Activated T-helper 17 cell treated with anti-CD3 and anti-CD28 coated beads, Interleukin-2, amount 50 U/mL, for 72 hours (primary cell): ENCODE measurements at regions not wholly inside any gene's neighbourhood (a gene's known extent, or its start where the extent isn't known, plus 50 kb on each side); places are given as distances from the start of the nearest gene placed in this dataset.
A peak's percentile ranks its signal among the peaks of the same experiment; 100 is the strongest.
"Not testable (repeated sequence)": the region's sequence is repeated elsewhere in the genome, so short reads cannot be mapped to it uniquely, and the experiment has no call there.

Experiments
- ATAC-seq: fragments of 150-1000 bp; cut with Tn5 transposase; replicated peaks from 2 replicates; pipeline ENCODE4 v1.10.0; 2021; ENCODE audit warnings: mild to moderate bottlenecking, moderate library complexity
- H3K27ac Mint-ChIP-seq: one replicate; pipeline ENCODE4 v1.8.0; 2022; ENCODE audit warnings: mixed read lengths
- H3K27me3 Mint-ChIP-seq: one replicate; pipeline ENCODE4 v1.8.0; 2022; ENCODE audit warnings: mixed read lengths
- H3K36me3 Mint-ChIP-seq: one replicate; pipeline ENCODE4 v1.8.0; 2022; ENCODE audit warnings: low read depth, mild to moderate bottlenecking, mixed read lengths
- H3K4me1 Mint-ChIP-seq: one replicate; pipeline ENCODE4 v1.8.0; 2022; ENCODE audit warnings: mixed read lengths
- H3K4me3 Mint-ChIP-seq: one replicate; pipeline ENCODE4 v1.8.0; 2022; ENCODE audit warnings: mild to moderate bottlenecking, mixed read lengths
- H3K9me3 Mint-ChIP-seq: one replicate; pipeline ENCODE4 v1.8.0; 2022; ENCODE audit warnings: mixed read lengths

DNA sequence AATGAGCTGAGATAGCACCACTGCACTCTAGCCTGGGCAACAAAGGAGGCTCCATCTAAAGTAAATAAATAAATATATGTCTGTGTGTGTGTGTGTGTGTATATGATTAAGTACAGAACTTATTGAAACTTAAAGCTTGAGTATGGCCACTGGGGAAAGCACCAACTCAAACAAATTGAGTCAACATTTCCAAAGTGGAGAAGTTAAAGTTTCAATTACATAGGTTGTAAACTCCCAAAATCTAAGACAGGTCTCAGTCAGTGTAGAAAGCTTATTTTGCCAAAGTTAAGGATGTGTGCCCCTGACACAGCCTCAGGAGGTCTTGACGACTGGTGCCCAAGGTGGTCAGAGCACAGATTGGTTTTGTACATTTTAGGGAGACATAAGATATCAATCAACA lies 458.9 kb upstream of the RGS18 start:
- Mint-ChIP-seq H3K36me3 (no peaks in the 10 kb centered on the region), H3K27me3 (no peaks in the 10 kb centered on the region), H3K27ac (no peak overlapping the region), H3K9me3 (no peaks in the 10 kb centered on the region), H3K4me1 (no peaks in the 10 kb centered on the region), H3K4me3 (no peak overlapping the region)
- ATAC-seq, result peak; percentile 29

DNA sequence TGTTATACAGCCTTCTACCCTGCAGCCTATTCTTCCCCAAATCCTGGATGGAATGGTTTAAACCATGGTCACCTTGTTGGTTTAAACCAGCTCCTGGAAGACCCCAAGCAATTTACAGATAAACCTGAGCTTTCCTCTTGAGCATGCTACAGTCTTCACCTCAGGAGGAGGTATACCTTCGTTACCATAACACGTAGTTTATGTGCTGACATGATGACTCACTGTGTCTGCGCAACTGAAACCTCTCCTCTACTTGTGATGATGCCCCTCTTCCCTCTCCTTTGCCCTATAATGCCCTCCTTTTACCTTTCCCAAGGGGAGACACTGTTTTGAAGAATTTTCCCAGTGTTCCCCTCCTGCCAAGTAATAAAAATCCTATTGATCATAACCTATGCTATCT lies 457.3 kb upstream of the RGS18 start:
- Mint-ChIP-seq H3K4me1 (no peaks in the 10 kb centered on the region), H3K27me3 (no peaks in the 10 kb centered on the region), H3K9me3 (no peaks in the 10 kb centered on the region), H3K27ac (no peak overlapping the region), H3K36me3 (no peaks in the 10 kb centered on the region), H3K4me3 (no peak overlapping the region)
- no peak for ATAC-seq

DNA sequence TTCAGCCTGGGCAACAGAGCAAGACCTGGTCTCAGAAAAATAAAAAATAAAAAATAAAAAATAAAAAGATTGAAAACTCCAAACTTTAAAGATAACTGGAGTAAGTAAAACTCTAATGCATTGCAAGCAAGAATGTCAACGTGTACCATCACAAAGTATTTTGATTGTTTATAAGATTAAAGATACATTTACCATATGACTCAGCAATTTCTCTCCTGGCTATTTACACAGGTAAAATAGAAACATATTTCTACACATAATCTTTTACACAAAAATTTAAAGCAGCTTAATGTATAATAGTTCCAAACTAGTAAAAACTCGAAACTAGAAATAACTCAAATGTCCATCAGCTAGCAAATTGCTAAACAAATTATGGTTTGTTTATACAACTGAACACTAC lies 456.1 kb upstream of the RGS18 start:
- H3K4me3 Mint-ChIP-seq, result no peak overlapping the region
- H3K9me3 Mint-ChIP-seq, result no peaks in the 10 kb centered on the region
- no peaks in the 10 kb centered on the region for H3K27me3 Mint-ChIP-seq
- H3K36me3 Mint-ChIP-seq, result no peaks in the 10 kb centered on the region
- no peaks in the 10 kb centered on the region for H3K4me1 Mint-ChIP-seq
- ATAC-seq, result no peak
- no peak overlapping the region for H3K27ac Mint-ChIP-seq

DNA sequence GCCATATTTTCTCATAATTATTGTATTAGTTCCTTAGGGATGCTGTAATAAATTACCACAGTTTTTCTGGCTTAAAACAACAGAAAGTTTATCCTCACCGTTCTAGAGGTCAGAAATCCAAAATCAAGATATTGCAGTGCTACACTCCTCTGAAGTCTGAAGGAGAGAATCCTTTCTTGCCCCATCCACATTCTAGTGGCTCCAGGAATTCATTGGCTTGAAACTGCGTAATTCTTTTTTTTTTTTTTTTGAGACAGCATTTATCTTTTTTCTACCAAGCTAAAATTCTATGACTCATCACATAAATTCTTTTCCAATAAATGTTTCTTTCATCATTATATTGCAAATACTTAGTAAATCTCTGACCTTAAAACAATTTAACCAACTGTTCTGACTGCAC lies 451.0 kb upstream of the RGS18 start:
- Mint-ChIP-seq H3K4me1 (no peaks in the 10 kb centered on the region), H3K4me3 (no peak overlapping the region), H3K9me3 (peaks cover 5% of the 10 kb centered on the region), H3K36me3 (no peaks in the 10 kb centered on the region), H3K27ac (no peak overlapping the region), H3K27me3 (no peaks in the 10 kb centered on the region)
- no peak for ATAC-seq

DNA sequence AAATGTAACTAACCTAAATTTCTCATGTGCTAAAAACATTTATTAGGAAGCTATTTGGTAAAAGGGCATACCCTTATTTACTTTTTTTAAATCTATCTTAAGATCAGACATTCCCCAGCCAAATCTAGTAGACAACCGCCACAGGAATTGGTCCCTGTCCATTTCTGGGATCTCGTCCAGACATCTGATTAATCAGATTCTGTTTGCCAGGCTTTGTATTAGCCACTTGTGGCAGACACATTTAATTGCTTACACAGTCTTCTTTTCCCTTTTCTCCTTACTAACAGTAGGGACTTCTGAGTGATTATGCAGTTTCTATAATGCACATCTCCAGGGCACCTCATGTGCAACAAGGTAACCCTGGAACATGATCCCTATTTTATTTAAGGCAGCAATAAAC lies 449.0 kb upstream of the RGS18 start:
- no peak overlapping the region for H3K4me3 Mint-ChIP-seq
- no peaks in the 10 kb centered on the region for H3K4me1 Mint-ChIP-seq
- no peak overlapping the region for H3K27ac Mint-ChIP-seq
- no peaks in the 10 kb centered on the region for H3K36me3 Mint-ChIP-seq
- H3K9me3 Mint-ChIP-seq, result peaks cover 8% of the 10 kb centered on the region
- H3K27me3 Mint-ChIP-seq, result no peaks in the 10 kb centered on the region
- no peak for ATAC-seq

DNA sequence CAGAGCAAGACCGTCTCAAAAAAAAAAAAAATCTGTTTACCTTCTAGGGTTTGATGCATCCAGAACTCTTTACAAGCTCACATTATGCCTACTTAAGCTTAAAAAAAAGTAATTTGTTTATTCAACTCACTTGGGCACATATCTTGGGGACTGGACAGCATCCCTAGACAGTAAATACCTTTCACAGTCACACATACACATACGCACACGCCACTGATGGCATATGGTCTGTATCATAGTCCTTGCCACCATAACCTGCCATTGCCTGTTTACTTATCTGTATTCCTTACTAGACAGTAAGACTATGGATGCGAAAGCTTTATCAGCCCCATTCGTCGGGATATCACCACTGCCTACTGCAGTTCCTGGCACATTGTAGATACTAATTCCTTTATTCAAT lies 446.3 kb upstream of the RGS18 start:
- no peaks in the 10 kb centered on the region for H3K27me3 Mint-ChIP-seq
- H3K4me1 Mint-ChIP-seq, result no peaks in the 10 kb centered on the region
- no peak overlapping the region for H3K27ac Mint-ChIP-seq
- no peak overlapping the region for H3K4me3 Mint-ChIP-seq
- H3K36me3 Mint-ChIP-seq, result no peaks in the 10 kb centered on the region
- no peak for ATAC-seq
- peaks cover 8% of the 10 kb centered on the region for H3K9me3 Mint-ChIP-seq

DNA sequence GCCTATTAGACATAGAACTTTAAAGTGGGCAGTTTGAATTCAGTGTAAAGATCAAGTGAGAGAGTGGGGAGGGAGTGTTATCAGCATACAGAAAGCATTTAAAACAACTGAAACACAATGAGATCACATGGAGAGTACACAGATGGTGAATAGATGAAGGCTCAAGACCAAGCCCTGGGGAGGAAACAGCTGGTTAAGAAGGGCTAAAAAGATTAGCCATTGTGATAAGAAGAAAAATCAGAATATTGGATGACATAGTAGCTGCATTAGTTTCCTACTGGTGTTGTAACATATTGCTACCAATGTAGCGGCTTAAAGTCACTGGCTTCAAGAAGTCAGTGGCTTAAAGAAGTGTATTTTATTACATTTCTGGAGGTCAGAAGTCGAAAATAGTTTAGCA lies 443.4 kb upstream of the RGS18 start:
- no peaks in the 10 kb centered on the region for H3K4me1 Mint-ChIP-seq
- no peak overlapping the region for H3K4me3 Mint-ChIP-seq
- peaks cover 5% of the 10 kb centered on the region for H3K9me3 Mint-ChIP-seq
- H3K27ac Mint-ChIP-seq, result no peak overlapping the region
- no peak for ATAC-seq
- no peaks in the 10 kb centered on the region for H3K36me3 Mint-ChIP-seq
- no peaks in the 10 kb centered on the region for H3K27me3 Mint-ChIP-seq

DNA sequence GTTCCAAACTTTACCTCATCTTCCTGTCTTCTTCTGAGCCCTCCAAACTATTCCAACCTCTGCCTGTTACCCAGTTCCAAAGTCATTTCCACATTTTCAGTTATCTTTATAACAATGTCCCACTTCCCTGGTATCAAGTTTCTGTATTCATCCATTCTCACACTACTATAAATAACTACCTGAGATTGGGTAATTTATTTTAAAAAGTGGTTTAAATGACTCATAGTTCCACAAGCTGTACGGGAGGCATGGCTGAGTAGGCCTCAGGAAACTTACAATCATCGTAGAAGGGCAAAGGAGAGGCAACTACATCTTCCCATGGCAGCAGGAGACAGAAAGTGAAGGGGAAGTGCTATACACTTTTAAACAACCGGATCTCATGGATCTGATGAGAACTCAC lies 428.5 kb upstream of the RGS18 start:
- peaks cover 13% of the 10 kb centered on the region for H3K9me3 Mint-ChIP-seq
- H3K4me3 Mint-ChIP-seq, result no peak overlapping the region
- ATAC-seq, result no peak
- no peak overlapping the region for H3K27ac Mint-ChIP-seq
- no peaks in the 10 kb centered on the region for H3K27me3 Mint-ChIP-seq
- no peaks in the 10 kb centered on the region for H3K4me1 Mint-ChIP-seq
- H3K36me3 Mint-ChIP-seq, result no peaks in the 10 kb centered on the region

DNA sequence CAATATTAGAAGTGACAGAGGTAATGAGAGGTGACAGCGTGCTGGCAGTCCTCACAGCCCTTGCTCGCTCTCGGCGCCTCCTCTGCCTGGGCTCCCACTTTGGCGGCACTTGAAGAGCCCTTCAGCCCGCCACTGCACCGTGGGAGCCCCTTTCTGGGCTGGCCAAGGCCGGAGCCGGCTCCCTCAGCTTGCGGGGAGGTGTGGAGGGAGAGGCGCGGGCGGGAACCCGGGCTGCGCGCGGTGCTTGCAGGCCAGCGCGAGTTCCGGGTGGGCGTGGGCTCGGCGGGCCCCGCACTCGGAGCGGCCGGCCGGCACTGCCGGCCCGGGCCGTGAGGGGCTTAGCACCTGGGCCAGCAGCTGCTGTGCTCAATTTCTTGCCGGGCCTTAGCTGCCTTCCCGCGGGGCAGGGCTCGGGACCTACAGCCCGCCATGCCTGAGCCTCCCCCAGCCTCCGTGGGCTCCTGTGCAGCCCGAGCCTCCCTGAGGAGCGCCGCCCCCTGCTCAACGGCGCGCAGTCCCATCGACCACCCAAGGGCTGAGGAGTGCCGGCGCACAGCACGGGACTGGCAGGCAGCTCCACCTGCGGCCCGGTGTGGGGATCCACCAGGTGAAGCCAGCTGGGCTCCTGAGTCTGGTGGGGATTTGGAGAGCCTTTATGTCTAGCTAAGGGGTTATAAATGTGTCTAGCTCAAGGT lies 426.5 kb upstream of the RGS18 start:
- H3K4me3 Mint-ChIP-seq, H3K36me3 Mint-ChIP-seq, H3K27me3 Mint-ChIP-seq, H3K27ac Mint-ChIP-seq, H3K4me1 Mint-ChIP-seq, ATAC-seq: not testable (repeated sequence)
- peaks cover 13% of the 10 kb centered on the region for H3K9me3 Mint-ChIP-seq

DNA sequence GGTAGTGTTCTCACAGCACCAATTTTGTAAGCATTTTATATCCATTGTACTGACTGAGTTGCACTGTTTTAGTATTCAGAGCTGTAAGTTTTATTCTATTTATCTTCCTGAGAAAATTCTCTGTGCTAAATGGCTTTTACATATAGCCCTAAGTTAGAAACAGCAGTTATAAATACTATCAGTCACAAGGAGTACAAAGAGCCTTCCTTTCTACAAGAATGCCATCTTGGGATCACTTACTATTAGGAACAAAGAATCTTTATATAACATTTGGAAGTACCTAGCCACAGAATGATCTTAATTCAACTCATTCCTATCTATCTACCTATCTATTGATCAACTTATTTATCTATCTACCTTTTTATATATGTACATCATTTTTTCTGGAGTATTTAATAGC lies 423.9 kb upstream of the RGS18 start:
- ATAC-seq, result no peak
- peaks cover 7% of the 10 kb centered on the region for H3K9me3 Mint-ChIP-seq

DNA sequence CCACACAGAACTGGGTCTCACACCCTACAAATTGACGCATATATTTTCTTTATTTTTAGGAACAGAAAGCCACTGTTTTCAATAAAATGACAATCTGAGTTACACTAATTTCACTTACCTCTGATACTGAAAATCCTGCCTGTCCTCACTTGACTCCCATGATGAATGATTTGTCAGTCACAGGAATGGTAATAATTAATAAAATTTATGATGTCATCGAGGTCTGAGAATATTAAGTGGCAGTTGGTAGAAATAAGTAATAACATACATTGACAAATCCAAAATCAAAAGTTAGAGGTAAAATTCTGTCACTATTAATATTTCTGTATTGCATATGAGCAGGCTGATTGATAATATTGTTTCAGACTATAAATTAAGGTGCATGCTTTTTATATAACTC lies 418.7 kb upstream of the RGS18 start:
- ATAC-seq, result no peak
- Mint-ChIP-seq H3K27me3 (no peaks in the 10 kb centered on the region), H3K4me1 (no peaks in the 10 kb centered on the region), H3K4me3 (no peak overlapping the region), H3K9me3 (peaks cover 6% of the 10 kb centered on the region), H3K27ac (no peak overlapping the region), H3K36me3 (no peaks in the 10 kb centered on the region)

More for the DNA sequence above, 423.9 kb upstream of the RGS18 start:
- no peaks in the 10 kb centered on the region for H3K27me3 Mint-ChIP-seq
- H3K4me1 Mint-ChIP-seq, result no peaks in the 10 kb centered on the region
- H3K4me3 Mint-ChIP-seq, result no peak overlapping the region
- no peaks in the 10 kb centered on the region for H3K36me3 Mint-ChIP-seq
- H3K27ac Mint-ChIP-seq, result no peak overlapping the region

DNA sequence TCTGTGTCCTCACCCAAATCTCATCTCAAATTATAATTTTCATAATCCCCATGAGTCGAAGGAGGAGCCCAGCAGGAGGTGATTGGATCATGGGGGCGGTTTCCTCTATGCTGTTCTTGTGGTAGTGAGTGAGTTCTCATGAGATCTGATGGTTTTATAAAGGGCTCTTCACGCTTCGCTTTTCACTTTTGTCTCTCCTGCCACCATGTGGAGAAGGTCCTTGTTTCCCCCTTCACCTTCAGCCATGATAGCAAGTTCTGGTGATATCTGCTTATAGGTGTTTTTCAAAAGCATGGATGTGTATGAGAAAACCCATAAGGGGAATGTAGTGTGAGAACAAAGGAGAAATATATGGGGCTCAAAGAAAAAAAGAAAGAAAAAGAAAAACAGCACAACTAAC lies 405.9 kb upstream of the RGS18 start:
- Mint-ChIP-seq H3K36me3 (no peaks in the 10 kb centered on the region), H3K27ac (no peak overlapping the region), H3K27me3 (no peaks in the 10 kb centered on the region), H3K4me1 (no peaks in the 10 kb centered on the region), H3K4me3 (no peak overlapping the region), H3K9me3 (peaks cover 5% of the 10 kb centered on the region)
- ATAC-seq, result no peak

DNA sequence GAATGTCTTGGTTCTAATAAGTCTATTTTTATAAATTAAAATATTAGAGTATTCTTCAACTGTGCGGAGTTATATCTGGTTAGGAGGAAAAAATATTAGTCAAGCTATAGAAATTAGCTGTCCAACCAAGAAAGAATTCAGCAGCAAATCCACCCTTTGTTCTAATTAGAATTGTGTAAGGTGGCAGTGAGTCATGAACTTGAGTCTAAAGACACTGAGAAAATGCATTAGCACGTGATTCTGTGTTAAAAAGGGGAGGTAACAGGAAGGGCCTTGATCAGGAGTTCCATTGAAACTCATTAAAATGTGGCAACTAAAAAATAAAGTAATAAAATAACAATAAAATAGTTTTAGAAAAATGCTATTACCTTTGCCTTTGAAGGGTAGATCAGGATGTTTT lies 398.2 kb upstream of the RGS18 start:
- no peaks in the 10 kb centered on the region for H3K27me3 Mint-ChIP-seq

DNA sequence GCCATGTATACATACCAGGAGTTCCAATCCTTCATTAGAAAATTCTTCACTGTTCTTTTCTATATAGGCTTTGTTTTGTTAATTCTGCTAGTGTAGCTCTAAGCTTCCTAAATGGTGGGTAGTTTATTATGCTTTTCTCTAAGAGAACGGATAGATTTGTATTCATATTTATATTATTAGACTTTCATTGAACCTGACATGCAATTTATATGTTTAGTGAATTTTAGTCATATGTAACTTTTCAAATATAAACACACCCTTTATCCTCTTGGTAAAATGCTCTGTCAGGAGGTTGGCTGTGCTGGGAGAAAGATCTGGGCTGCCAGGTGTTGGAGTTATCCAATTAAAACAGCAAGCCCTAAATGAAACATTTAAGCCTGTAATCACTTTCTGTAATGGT lies 369.7 kb upstream of the RGS18 start:
- no peak for ATAC-seq
- Mint-ChIP-seq H3K4me1 (no peaks in the 10 kb centered on the region), H3K27ac (no peak overlapping the region), H3K36me3 (no peaks in the 10 kb centered on the region), H3K9me3 (peaks cover 4% of the 10 kb centered on the region), H3K4me3 (no peak overlapping the region), H3K27me3 (no peaks in the 10 kb centered on the region)

More for the DNA sequence above, 398.2 kb upstream of the RGS18 start:
- H3K4me3 Mint-ChIP-seq, result no peak overlapping the region
- peaks cover 11% of the 10 kb centered on the region for H3K9me3 Mint-ChIP-seq
- no peaks in the 10 kb centered on the region for H3K4me1 Mint-ChIP-seq
- ATAC-seq, result no peak
- no peaks in the 10 kb centered on the region for H3K36me3 Mint-ChIP-seq
- no peak overlapping the region for H3K27ac Mint-ChIP-seq

DNA sequence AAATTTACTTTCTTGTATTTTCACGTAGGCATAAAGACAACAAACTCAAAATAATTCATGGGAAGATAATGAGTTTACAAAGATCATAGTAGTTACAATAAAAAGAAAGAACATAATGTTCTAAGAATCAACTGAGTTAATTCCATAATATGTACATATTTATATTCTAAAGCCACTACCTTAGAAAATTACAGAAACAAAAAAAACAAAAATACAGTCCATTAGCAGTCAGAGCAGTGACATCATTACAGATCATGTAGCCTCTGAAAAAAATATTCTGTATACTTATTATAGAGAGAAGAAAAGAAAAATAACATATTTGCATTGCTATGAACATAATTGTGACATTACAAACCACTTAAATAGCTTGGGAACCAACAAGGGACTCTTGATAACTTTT lies 360.1 kb upstream of the RGS18 start:
- Mint-ChIP-seq H3K9me3 (no peaks in the 10 kb centered on the region), H3K36me3 (no peaks in the 10 kb centered on the region), H3K4me3 (no peak overlapping the region), H3K27ac (no peak overlapping the region), H3K4me1 (no peaks in the 10 kb centered on the region), H3K27me3 (no peaks in the 10 kb centered on the region)
- ATAC-seq, result no peak

DNA sequence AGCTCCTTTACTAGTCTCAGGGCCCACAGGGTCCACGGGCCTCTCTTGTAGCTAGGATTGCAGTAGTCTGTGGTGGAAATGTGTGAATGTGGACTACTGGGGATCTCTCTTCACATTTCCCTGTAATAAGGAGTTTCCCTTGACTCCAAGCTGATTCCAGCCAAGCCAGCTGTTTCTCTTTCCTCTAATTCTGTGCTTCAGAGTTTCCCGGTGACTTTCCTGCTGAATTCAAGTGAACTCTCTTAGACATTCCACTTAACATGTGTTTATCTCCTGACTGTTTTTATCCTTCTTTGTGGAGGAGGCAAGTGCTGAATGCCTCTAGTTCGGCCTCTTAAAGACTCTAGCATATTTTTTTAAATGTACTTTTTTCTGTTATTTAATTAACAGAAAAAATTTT lies 354.0 kb upstream of the RGS18 start:
- no peak for ATAC-seq
- no peaks in the 10 kb centered on the region for H3K27me3 Mint-ChIP-seq

More for the DNA sequence above, 354.0 kb upstream of the RGS18 start:
- Mint-ChIP-seq H3K4me1 (no peaks in the 10 kb centered on the region), H3K4me3 (no peak overlapping the region), H3K9me3 (peaks cover 3% of the 10 kb centered on the region), H3K36me3 (no peaks in the 10 kb centered on the region), H3K27ac (no peak overlapping the region)
